Stomach (tissue), 8 donors: ENCODE measurements at regions not wholly inside any gene's neighbourhood (a gene's known extent, or its start where the extent isn't known, plus 50 kb on each side); places are given as distances from the start of the nearest gene placed in this dataset.

Experiments used
- DNase-seq, 2 donors: peaks; one replicate each; pipeline versions ENCODE4 v3.0.0 to v3.0.0-alpha.2; 2013 to 2019
- H3K27ac ChIP-seq, 5 donors: fragments of 200-600 bp in 4 of 5; sonication (generic) in 4 of 5; one replicate each; pipeline ENCODE4 v1.5.1; 2013 to 2019; ENCODE audit warnings: mild to moderate bottlenecking in 1 of 5, moderate library complexity in 1 of 5
- H3K27me3 ChIP-seq, 3 donors: fragments of 200-600 bp; sonication (generic); one replicate each; pipeline ENCODE4 v1.5.1; 2017 to 2019; ENCODE audit warnings: mixed run types in 1 of 3
- H3K36me3 ChIP-seq, 4 donors: fragments of 200-600 bp; sonication (generic); 1 replicate in 3 of 4; 2 replicates in 1 of 4; pipeline ENCODE4 v1.5.1; 2016 to 2019
- H3K4me1 ChIP-seq, 4 donors: fragments of 200-600 bp; sonication (generic); one replicate each; pipeline ENCODE4 v1.5.1; 2016 to 2019
- H3K4me3 ChIP-seq, 4 donors: fragments of 200-600 bp; sonication (generic) in 3 of 4; one replicate each; pipeline ENCODE4 v1.5.1; 2016 to 2019; ENCODE audit warnings: mild to moderate bottlenecking in 1 of 4
- H3K9me3 ChIP-seq, 4 donors: fragments of 200-600 bp; sonication (generic); one replicate each; pipeline ENCODE4 v1.5.1; 2016 to 2019
- CTCF ChIP-seq, 7 experiments: fragments of 450-650 bp in 4 of 7; fragments of 200-600 bp in 3 of 7; sonication (generic) in 3 of 7; IDR thresholded peaks; one replicate each; pipeline ENCODE4 v1.5.1; 2016 to 2019; ENCODE audit warnings: antibody characterized with exemption in 7 of 7, control low read depth in 2 of 7, mild to moderate bottlenecking in 1 of 7
- EP300 ChIP-seq: sonication (generic); formaldehyde crosslinking; IDR thresholded peaks from one replicate; pipeline ENCODE4 v1.6.1; 2017; ENCODE audit warnings: antibody characterized with exemption
- POLR2A ChIP-seq, 4 donors: fragments of 450-650 bp; IDR thresholded peaks; one replicate each; pipeline ENCODE4 v1.6.1; 2016; ENCODE audit warnings: antibody characterized with exemption in 4 of 4, control low read depth in 2 of 4, mild to moderate bottlenecking in 1 of 4, moderate library complexity in 1 of 4
- POLR2AphosphoS5 ChIP-seq, 3 donors: sonication (generic); formaldehyde crosslinking; IDR thresholded peaks; one replicate each; pipeline ENCODE4 v1.6.1; 2016; ENCODE audit warnings: antibody characterized with exemption in 3 of 3
- WGBS, 5 donors: extraction: QIAGEN DNeasy Blood & Tissue Kit in 3 of 5; methylation state at CpG; one replicate each; pipeline versions ENCODE4 v1.1.5 to v1.1.7; 2013 to 2018; 5-methylcytosine and 5-hydroxymethylcytosine counted together
- intact Hi-C: fragments of 100-400 bp; cut with DNase I; formaldehyde crosslinking; loops from one replicate; pipeline ENCODE4 v1.15.1; 2023; ENCODE audit warnings: low total_unique reads
- donor health status: healthy with polysubstance abuse.
- donor health status: Bipolar disorder and iron deficiency.
- donor health status: healthy.

- WGBS, 5 donors = 49 to 77% (median 60%) methylated on average over 3 of the region's 3 CpGs
- Histone ChIP-seq H3K36me3 (no peaks in the 10 kb centered on the region), H3K27ac (no peak overlapping the region), H3K9me3 (peaks cover 0 to 9% (median 4%) of the 10 kb centered on the region in 4 donors), H3K4me3 (no peak overlapping the region), H3K27me3 (no peaks in the 10 kb centered on the region), H3K4me1 (no peaks in the 10 kb centered on the region)
- DNase-seq = no peak
- TF ChIP-seq POLR2AphosphoS5 (IDR thresholded peaks at IDR 0.05) (no peak), POLR2A (IDR thresholded peaks at IDR 0.05) (no peak), EP300 (no peak)
- intact Hi-C loops = no loop called here
These were observed 121.9 kb downstream of the EMP1 start for GRCh38 chr12:13318231-13319015.

GRCh38 chr12:13316587-13317246 lies 120.2 kb downstream of the EMP1 start:
- H3K4me3 ChIP-seq = no peak overlapping the region
- H3K27me3 ChIP-seq = no peaks in the 10 kb centered on the region
- no peaks in the 10 kb centered on the region for H3K36me3 ChIP-seq
- TF ChIP-seq POLR2A (IDR thresholded peaks at IDR 0.05) (no peak), EP300 (no peak), CTCF (IDR thresholded peaks at IDR 0.05) (no peak), POLR2AphosphoS5 (IDR thresholded peaks at IDR 0.05) (no peak)
- no peak for DNase-seq
- intact Hi-C loops = no loop called here
- H3K9me3 ChIP-seq = peaks cover 0 to 9% (median 4%) of the 10 kb centered on the region in 4 donors
- WGBS, 5 donors = 56 to 67% (median 63%) methylated on average over 7 of the region's 7 CpGs
- H3K27ac ChIP-seq = no peak overlapping the region
- no peaks in the 10 kb centered on the region for H3K4me1 ChIP-seq

- TF ChIP-seq CTCF (IDR thresholded peaks at IDR 0.05) (no peak), POLR2AphosphoS5 (IDR thresholded peaks at IDR 0.05) (no peak), POLR2A (IDR thresholded peaks at IDR 0.05) (no peak), EP300 (no peak)
- no peak overlapping the region for H3K4me3 ChIP-seq
- intact Hi-C loops = no loop called here
- H3K4me1 ChIP-seq = no peaks in the 10 kb centered on the region
- H3K9me3 ChIP-seq = peaks cover 0 to 9% (median 4%) of the 10 kb centered on the region in 4 donors
- no peaks in the 10 kb centered on the region for H3K27me3 ChIP-seq
- no peak for DNase-seq
- no peak overlapping the region for H3K27ac ChIP-seq
- H3K36me3 ChIP-seq = no peaks in the 10 kb centered on the region
- WGBS, 5 donors = 42 to 68% (median 53%) methylated on average over 2 of the region's 2 CpGs
These were observed 117.4 kb downstream of the EMP1 start for GRCh38 chr12:13313886-13314285.

GRCh38 chr12:13311551-13311950 lies 115.0 kb downstream of the EMP1 start:
- DNase-seq = no peak
- intact Hi-C loops = no loop called here
- no peak for TF ChIP-seq POLR2AphosphoS5 (IDR thresholded peaks at IDR 0.05)
- TF ChIP-seq CTCF (IDR thresholded peaks at IDR 0.05) = no peak
- no peak for TF ChIP-seq EP300
- no peak for TF ChIP-seq POLR2A (IDR thresholded peaks at IDR 0.05)

More at GRCh38 chr12:13311551-13311950, 115.0 kb downstream of the EMP1 start:
- Histone ChIP-seq H3K27me3 (no peaks in the 10 kb centered on the region), H3K4me1 (no peaks in the 10 kb centered on the region), H3K4me3 (no peak overlapping the region), H3K36me3 (no peaks in the 10 kb centered on the region), H3K27ac (no peak overlapping the region), H3K9me3 (peaks cover 0 to 2% (median under 1%) of the 10 kb centered on the region in 4 donors)
- 64 to 79% (median 66%) methylated on average over 4 of the region's 4 CpGs for WGBS, 5 donors
